ENCODE measurements at regions not wholly inside any gene's neighbourhood (a gene's known extent, or its start where the extent isn't known, plus 50 kb on each side); places are given as distances from the start of the nearest gene placed in this dataset.

DNA sequence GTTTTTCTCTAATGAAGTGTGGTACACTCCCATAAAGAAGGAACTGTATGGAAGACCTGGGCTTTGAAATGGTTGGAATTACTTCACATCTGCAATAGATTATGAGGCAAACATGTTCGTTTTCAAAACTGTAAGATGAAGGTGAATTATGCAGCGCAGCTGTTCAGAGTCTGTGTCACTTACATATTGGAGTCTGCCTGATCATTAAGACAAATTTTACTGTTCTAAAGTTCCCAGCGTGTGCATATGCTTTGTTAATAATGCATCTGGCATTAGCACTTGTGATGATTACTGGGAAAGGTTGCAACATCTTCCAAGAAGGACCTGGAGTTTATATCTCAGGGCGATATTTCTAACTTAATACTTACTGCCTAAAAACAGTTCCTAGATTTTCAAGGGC is 255.2 kb upstream of the ZC3H12C start:
- TF ChIP-seq, protein P1, sequence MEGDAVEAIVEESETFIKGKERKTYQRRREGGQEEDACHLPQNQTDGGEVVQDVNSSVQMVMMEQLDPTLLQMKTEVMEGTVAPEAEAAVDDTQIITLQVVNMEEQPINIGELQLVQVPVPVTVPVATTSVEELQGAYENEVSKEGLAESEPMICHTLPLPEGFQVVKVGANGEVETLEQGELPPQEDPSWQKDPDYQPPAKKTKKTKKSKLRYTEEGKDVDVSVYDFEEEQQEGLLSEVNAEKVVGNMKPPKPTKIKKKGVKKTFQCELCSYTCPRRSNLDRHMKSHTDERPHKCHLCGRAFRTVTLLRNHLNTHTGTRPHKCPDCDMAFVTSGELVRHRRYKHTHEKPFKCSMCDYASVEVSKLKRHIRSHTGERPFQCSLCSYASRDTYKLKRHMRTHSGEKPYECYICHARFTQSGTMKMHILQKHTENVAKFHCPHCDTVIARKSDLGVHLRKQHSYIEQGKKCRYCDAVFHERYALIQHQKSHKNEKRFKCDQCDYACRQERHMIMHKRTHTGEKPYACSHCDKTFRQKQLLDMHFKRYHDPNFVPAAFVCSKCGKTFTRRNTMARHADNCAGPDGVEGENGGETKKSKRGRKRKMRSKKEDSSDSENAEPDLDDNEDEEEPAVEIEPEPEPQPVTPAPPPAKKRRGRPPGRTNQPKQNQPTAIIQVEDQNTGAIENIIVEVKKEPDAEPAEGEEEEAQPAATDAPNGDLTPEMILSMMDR (IDR thresholded peaks at IDR 0.05): no peak
- TF ChIP-seq POLR2A (IDR thresholded peaks at IDR 0.05) (no peak), EP300 (IDR thresholded peaks at IDR 0.05) (no peak)

Data from ovary (tissue), 3 donors.